GM18868 (cell line): ENCODE measurements at regions not wholly inside any gene's neighbourhood (a gene's known extent, or its start where the extent isn't known, plus 50 kb on each side); places are given as distances from the start of the nearest gene placed in this dataset.
"Not testable (repeated sequence)": the region's sequence is repeated elsewhere in the genome, so short reads cannot be mapped to it uniquely, and the experiment has no call there.

ENCODE experiments used
- ATAC-seq: cut with Tn5 transposase; IDR thresholded peaks from one replicate; pipeline ENCODE4 v1.9.1; 2021; ENCODE audit warnings: mild to moderate bottlenecking, moderate library complexity; ENCODE audit not compliant: unreplicated experiment

DNA sequence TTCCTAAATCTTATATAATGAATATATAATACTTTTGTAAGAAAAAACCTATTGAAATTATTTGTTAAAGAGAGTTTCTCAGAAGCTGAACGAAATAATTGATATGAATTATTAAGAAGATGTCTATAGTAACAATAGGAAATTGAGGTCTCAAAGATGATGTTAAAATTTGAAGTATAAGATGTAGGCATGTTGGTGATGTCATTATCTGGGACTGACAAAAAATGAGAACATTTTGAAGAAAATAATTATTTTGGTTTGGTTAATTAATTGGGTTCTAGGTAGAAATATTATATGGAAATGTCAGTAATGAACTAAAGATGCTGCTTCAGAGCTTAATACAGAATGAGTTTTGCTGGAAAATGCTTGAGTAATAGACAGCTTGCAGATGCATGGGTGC lies 501.4 kb upstream of the ST8SIA4 start:
- ATAC-seq: no peak

DNA sequence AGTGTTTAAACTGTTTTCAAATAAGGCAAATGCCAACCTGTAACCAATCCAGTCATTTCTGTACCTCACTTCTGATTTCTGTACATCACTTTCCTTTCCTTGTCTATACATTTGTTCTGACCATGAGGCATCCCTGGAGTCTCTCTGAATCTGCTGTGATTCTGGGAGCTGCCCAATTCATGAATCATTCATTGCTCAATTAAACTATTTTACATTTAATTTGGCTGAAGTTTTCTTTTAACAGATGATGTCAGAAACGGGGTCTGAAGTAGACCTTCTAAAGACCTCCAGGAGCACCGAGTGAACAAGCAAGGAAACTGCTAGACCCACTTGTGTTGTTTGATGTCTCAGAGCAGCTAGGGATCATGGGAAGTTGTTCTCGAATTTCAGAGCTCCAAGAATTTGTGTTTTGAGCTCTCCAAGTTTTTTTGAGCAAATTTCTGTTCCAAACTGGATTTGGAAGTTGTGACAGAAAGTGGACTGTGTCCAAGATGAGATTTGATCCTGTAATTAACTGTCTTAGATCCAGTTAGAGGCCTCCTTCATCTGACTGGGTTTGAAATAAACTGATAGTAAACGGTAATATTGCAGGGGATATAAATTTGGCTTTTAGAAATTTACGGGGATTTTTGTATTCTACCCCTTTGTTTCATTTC lies 490.8 kb upstream of the ST8SIA4 start:
- ATAC-seq: no peak

DNA sequence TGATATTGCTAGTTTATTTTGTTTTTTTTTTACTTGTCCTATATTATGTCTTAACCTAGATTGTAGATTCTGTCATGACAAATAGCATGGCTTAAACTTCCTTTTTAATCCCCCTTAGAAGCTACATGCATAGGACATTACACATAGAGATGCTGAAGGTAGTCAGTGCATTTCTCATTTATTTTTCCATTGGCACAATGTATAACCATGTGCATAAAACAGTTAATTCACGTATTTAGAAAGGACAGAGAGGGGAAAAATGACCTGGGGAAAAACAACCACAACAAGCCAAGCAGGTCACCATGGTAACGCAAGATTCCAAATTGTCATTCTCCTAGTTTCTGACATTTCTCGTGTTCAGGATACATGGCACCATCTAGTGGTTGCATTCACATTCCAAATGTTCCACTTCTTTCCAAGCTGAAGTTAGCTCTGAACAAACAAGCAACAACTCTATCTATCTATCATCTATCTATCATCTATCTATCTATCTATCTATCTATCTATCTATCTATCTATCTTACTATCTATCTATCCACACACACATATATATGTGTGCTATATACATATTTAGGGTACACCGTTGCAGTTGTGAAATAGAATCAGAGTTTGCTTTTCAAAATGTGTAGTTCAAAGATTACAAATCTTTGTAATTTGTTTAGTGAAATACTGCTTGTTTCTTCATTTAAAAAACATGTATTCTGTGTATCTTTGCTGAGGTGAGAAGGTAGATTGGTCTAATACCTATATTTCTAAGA lies 487.2 kb upstream of the ST8SIA4 start:
- ATAC-seq: peak; percentile 51

DNA sequence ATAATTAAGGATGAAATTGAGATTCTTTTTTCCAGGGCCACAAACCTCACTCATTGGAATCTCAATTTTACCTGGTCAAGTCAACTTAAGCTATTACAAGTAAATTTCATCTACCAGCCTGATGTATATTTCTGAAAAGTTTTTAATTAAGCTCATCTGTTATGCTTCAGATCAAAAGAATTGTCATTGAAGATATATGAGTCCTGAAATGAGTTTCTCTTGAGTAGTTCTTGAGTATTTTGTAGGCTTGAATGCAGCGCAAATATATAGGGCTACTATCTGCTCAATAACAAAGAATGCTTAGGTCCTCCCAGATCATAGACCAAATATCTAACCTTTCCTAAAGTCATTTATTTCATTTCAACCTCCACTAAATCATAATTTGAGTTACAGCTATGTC lies 482.2 kb upstream of the ST8SIA4 start:
- no peak for ATAC-seq

DNA sequence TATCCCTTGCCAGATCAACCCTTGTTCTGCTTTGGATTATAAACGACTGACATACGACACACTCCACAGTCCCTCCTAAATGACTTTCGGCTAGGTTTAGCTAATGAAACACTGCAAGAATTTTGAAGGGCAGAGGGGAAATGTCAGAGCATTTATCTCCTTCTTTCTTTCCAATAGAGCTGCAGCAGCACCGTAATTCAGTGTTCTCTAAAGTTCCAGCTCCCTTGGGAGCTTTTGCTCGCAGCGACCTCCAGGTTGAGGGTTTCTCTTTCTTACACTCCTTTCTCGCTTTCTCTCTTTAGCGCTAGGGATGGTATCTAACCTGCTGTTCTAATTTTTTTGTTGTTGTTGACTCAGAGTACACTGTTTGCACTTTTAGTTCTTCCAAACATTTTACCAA lies 467.1 kb upstream of the ST8SIA4 start:
- ATAC-seq: no peak

DNA sequence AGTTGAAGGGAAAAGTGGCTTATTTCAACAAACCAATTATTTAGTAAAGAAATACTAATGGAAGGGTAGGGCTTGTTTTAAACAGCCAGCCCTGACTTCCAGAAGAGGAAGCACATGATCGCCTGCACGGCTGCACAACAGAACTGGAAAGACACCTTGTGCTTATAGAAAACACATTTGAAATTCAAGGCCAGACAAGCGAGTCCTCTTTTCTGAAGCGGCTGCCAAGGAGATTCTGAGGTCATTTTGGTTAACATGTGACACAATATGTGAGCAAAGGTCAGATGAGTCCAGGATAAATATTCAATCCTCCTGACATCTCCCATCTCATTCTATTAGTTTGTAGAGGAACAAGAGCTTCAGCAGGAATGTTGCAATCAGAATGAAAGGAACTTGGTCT lies 461.4 kb upstream of the ST8SIA4 start:
- no peak for ATAC-seq

DNA sequence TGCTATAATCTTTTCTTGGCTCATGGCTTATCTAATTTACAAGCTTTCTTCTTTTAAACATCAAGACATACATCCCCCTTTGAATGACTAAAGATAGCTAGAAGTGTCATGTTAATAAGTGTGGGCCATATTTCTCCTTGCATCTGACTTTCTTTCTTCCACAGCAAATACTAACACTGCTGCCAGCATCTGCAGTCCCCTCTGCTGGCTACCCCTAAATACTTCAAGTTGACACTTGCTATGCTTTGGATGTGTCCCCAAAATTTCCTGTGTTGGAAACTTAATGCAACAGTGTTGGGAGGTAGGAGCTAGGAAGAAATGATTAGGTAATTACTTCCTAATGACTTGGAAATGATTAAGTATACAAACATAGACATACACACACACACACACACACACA lies 459.0 kb upstream of the ST8SIA4 start:
- no peak for ATAC-seq

DNA sequence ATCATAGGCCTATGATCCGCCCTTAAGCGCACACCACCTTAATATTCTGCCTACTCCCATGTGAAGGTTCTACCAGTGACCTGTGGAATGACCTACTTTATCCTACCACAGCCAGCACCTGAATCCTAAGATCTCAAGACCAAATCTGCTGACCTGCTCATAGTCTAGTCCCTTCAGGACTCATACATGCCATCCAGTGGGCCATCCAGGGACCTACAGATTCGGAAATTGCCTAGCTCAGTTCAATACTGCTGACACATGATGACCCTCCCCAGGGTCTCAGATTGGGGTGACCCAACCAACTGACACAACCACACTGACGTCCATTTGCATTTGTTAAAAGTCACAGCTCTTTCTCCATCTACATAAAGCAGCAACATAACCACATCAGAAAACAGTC lies 443.8 kb upstream of the ST8SIA4 start:
- ATAC-seq: no peak

DNA sequence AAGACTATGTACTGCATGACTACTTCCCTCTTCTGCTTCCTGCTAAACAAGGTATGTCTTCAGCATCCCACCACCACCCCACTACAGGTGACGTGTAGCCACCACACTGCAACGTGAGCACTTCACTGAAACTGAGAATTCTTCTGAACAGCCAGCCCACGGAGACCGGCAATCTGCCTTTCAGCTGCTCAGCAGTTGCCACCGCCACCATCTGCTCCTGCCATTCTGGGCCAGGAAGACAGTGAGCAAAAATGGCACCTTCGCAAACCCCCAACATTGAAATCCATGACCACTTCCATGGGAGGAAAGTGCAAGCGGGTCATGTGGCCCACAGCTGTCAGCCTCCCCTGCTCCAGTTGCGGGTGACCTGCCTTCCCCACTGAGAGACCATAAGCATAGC lies 443.4 kb upstream of the ST8SIA4 start:
- no peak for ATAC-seq

DNA sequence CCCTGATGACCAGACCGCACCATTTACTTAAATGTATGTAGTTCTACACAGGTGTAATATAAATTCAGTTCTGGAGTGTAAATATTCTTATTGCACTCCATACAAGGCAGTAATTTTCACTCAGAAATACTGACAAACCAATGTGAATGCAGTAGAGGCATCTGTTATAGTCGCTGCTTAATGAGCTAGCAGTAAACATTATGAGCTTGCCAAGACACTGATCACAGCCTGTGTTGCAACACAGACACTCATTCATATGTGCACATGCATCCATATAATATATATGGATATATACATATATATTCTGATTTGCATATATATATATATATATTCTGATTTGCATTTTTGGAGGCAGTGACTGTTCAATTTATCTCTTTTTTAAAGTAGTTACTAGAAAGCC lies 435.1 kb upstream of the ST8SIA4 start:
- no peak for ATAC-seq

DNA sequence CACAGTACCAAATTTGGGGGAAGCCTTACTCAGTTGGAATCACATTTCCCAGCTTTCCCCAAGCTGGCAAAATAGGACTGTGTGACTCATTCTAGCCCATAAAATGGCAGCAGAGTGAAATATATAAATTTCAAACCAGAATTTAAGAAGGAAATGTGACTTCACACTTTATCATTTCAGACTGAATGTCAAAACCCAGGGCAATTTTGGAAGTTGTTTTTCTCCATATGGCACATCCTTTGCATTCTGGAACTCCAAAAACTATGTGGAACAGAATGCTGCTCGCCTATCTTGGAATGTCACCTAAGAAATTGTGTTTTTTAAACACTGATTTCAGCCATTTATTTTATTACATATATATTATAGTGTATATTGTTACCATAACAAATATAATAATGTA lies 424.7 kb upstream of the ST8SIA4 start:
- no peak for ATAC-seq

DNA sequence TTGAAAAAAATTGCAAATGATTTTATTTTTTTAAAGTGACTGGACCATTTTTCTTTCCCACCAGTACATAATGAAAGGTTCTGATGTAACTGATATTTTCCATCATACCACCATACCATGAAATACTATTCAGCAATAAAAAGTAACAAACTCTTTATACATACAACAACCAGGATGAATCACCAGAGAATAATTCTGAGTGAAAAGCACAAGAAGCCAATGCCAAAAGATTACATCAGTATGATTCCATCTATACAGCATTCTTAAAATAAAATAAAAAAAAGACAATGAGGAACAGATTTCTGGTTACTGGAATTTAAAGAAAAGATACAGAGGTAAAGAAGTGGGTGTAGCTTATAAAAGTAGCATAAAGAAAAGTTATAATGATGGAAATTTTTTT lies 423.7 kb upstream of the ST8SIA4 start:
- no peak for ATAC-seq

DNA sequence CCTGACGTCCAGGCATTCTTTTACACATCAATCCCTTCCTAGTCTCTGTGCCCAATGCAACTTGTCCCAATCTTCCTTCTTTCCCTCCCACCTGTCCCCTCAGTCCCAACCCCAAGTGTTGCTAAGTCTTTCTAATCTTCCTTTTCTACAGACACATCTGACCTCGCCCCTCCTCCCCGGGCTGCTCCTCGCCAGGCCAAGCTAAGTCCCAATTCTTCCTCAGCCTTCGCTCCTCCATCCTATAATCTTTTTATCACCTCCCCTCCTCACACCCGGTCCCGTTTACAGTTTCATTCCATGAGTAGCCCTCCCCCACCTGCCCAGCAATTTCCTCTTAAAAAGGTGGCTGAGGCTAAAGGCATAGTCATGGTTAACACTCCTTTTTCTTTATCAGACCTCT lies 413.3 kb upstream of the ST8SIA4 start:
- ATAC-seq: not testable (repeated sequence)

DNA sequence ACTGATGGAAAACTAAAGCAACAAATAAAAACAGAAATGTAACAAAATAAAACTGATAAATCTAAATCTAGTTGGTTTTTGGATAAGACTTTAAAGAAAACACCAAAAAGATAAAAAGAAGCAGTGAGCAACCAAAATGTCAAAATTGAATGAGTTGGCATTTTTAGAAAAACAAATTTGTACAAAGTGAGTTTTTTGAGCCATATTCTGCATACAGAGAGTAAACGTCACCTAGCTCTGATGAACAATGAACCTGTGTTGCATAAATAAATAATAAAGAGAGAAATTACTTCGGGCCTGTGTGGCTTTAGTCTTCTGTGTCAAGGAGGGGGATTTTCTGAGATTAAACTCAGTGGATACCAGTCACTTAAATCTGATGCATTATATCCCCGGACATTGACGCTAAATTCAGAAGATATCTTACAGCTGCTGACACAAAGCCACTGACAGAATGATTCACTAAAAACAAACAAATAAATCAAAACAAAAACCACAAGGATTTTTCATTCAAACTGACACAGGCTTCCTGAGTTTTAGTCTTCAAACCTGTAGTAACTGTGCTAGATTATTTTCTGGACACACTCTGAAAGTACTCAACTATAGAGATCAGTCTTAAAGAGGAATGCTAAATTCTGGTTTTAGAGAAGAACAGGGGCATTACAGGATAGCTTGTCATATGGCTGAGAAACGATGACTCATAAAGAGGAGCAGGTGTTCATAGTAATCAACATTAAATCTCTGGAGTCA lies 403.5 kb upstream of the ST8SIA4 start:
- ATAC-seq: no peak

DNA sequence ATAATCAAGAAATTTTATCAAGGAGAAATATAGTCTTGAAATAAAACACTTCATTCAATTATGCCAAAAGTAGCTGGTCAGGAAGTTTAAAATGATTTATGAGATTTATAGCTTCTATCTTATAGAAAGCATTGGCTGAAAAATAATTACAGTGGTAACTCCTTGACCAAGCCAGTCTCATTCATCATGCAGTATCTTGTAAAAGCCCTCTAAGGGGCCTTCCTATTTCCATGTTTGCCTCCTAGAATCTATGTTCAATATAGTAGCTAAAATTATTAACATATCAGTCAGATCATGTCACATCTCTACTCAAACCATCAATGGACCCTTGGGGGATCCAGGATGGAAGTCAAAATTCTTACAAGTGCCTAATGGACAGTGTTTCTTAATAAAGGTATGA lies 393.4 kb upstream of the ST8SIA4 start:
- ATAC-seq: no peak

DNA sequence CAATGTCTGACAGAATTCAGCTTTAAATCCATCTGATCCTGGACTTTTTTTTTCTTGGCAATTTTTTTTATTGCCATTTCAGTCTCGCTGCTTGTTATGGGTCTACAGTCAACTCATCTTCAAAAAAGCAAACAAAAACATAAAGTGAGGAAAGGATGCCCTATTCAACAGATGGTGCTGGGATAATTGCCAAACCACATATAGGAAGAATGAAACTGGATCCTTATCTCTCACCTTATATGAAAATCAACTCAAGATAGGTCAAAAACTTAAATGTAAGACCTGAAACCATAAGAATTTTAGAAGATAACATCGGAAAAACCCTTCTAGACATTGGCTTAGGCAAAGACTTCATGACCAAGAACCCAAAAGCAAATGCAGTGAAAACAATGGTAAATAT lies 389.1 kb upstream of the ST8SIA4 start:
- ATAC-seq: no peak

DNA sequence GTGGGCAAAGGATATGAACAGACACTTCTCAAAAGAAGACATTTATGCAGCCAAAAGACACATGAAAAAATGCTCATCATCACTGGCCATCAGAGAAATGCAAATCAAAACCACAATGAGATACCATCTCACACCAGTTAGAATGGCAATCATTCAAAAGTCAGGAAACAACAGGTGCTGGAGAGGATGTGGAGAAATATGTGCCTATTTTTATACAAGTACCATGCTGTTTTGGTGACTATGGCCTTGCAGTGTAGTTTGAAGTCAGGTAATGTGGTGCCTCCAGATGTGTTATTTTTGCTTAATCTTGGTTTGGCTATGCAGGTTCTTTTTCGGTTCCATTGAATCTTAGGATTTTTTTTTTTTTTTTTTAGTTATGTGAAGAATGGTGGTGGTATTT lies 387.7 kb upstream of the ST8SIA4 start:
- ATAC-seq: not testable (repeated sequence)

DNA sequence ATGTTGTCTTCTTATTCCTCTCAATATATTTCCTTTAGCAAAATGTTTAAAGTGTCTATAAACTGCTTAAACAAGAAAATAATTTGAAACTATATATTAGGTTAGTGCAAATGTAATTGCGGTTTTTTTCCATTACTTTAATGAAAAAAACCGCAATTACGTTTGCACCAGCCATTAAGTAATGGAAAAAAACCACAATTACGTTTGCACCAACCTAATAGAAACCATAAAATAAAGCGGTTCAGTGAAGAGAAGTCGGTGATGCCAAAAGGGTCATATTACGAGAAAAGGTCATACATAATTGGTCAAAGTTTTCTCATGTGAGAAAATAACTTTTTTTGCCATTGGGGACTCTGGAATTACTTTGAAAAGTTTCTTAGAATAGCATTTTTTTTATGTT lies 385.6 kb upstream of the ST8SIA4 start:
- no peak for ATAC-seq

DNA sequence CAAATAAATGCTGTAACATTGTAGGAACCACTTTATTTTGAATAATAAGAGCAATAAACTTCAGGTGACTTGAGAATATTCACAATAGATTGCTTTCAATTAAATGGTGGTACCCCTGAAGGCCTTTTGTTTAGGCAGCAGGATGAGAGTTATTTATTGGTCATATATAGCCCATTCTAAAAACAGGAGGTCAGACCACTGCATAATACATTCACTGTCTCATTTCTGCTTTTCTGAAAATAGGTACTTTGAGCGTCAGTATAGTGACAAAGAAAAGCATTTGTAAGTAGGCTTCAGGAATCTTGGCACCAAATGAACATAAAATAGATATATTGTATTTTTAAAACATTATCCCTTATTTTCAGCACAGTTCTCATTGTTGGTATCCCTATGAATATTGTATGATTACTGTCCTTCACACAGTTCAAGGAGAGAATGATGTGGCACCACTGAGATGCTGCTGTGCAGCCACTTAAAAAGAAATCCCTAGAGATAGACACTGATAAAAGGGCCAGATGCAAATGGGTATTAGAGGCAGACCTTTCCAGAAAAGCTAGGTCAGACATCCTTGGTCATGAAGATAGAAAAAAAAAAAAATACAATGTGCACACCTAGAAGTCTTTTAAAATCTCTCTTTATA lies 381.8 kb upstream of the ST8SIA4 start:
- ATAC-seq: peak; percentile 41

DNA sequence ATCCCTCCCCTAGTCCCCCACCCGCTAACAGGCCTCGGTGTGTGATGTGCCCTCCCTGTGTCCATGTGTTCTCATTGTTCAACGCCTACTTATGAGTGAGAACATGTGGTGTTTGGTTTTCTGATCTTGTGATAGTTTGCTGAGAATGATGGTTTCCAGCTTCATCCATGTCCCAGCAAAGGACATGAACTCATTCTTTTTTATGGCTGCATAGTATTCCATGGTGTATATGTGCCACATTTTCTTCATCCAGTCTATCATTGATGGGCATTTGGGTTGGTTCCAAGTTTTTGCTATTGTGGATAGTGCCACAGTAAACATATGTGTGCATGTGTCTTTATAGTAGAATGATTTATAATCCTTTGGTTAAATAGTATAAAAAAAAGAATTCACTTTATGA lies 380.9 kb upstream of the ST8SIA4 start:
- not testable (repeated sequence) for ATAC-seq

DNA sequence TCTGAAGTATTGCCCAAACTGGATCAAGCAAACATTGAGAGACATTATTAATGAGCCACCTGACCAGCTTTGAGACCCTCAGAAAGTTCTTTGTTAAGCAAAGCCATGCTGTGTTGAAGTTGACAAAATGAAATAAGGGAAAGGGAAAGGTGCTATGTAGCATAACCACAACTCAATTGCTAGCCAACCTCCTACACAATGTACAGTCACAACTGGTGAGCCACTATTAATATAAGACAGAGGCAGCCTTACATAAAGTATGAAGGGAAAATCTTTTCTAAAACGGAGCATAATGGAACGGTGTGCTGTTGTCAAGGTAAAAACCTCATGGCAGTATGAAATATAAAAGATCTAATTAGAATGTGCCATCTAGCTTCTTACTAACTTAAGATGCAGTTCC lies 375.8 kb upstream of the ST8SIA4 start:
- ATAC-seq: no peak
